Stimulated activated CD8-positive, alpha-beta memory T cell treated with anti-CD3 and anti-CD28 coated beads, Interleukin-15, amount 100 ng/mL, for 4 hours (primary cell): ENCODE measurements at regions not wholly inside any gene's neighbourhood (a gene's known extent, or its start where the extent isn't known, plus 50 kb on each side); places are given as distances from the start of the nearest gene placed in this dataset.

Experiments
- DNase-seq, 2 donors: peaks; one replicate each; pipeline ENCODE4 v3.0.0-alpha.2; 2020; ENCODE audit warnings: low read depth in 2 of 2

GRCh38 chr18:77658299-77658662, 408.6 kb downstream of the GALR1 start:
- no peak for DNase-seq

GRCh38 chr18:77658751-77659448, 409.3 kb downstream of the GALR1 start:
- DNase-seq: no peak

GRCh38 chr18:77666613-77667012, 417.0 kb downstream of the GALR1 start:
- no peak for DNase-seq

GRCh38 chr18:77668219-77668618, 418.6 kb downstream of the GALR1 start:
- DNase-seq: no peak

DNA sequence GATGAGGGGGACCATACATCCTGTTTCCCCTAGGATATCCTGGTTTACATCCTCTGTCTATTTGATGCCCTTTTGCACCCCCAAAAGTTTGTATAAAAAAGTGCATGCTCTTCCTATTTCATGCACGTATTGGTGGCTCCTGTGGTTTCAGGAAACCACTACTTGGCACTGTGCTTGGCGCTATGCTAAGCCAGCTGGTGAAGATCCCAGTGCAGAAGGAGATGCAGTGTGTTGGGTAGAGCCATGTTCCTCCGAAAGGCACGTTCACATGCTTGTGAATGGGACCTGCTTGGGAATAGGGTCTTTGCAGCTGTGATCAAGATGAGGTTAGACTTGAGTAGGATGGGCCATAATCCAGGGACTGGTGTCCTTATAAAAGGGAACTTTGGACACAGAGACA, 419.7 kb downstream of the GALR1 start:
- no peak for DNase-seq

DNA sequence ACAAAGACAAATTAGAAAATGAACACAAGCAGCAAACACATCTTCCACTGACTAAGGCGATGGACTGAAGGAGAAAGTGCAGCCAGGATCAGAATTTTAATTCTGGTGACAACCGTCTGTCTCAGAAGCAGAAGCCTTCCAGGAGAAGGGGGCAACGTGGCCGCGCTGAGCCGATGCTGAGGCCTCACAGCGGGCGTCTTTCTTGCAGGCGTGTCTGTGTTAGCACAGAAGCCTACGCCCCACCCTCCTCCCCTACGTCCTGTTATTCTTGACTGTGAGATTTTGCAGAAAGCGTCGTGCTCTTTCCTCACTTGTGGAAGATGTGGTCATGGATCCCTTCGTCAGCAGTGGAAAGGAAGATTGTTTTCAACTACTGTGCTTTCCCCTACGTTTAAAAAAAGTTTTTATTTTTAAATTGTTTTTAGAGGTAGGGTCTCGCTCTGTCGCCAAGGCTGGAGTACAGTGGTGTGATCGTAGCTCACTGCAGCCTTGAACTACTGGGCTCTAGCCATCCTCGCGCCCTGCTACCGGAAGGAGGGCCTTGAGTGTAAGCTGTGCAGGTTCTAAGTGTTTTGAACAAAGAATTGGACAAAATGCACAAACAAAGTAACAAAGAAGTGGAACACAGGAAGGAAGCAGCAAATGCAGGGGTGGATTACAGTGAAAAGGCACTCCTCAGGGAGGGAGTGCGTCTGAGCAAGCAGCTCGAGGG, 422.0 kb downstream of the GALR1 start:
- no peak for DNase-seq

DNA sequence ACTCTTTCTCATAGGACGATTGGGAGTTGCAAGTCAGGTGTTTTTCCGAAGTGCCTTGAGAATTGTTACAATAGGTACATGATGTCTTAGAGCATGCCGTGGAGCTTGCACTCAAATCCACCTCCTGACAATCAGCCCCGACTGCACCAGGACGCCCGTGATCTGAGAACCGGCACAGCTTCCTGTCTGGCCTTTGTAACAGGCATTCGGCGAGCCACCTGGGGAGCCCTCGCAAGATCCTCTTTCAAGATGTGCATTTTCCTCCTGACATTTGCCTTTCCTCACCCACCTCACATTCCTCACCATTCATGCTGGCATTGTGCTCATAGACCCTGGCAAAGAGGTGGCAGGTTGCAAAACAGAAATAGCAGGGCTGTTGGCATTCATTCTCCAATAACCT, 427.3 kb downstream of the GALR1 start:
- no peak for DNase-seq

DNA sequence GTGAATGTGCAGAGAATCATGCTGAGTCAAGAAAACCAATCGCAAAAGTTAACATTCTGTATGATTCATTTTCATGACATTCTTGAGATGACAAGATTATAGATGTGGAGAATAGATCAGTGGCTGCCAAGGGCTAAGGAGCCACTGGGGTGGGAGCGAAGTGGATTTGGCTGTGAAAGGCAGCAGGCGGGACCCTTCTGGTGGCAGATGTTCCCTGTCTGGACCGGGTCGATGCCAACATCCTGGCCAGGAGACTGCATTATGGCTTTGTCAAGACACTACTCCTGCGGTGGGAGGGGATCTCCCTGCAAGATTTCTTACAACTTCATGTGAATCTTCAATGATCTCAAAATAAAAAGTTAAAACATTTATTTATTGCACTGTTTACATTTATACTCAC, 427.9 kb downstream of the GALR1 start:
- DNase-seq: no peak

DNA sequence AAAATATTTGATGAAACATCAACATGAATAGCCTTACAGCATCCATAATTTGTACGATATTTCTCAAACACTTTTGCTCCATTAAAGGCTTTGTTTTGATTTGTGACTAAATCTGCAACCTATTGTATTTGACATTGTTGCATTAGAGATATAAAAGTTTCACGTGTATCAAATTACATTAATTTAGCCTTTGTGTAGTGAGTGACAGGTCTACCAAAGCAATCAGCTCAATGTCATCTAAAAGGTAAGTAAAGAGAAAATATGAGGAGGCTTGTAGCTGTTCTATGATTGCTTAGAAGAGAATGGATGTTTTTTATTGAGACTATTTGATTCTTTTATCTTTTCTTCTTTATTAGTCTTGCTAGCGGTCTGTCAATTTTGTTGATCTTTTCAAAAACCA, 430.2 kb downstream of the GALR1 start:
- no peak for DNase-seq

GRCh38 chr18:77700051-77700450, 450.4 kb downstream of the GALR1 start:
- DNase-seq: no peak

DNA sequence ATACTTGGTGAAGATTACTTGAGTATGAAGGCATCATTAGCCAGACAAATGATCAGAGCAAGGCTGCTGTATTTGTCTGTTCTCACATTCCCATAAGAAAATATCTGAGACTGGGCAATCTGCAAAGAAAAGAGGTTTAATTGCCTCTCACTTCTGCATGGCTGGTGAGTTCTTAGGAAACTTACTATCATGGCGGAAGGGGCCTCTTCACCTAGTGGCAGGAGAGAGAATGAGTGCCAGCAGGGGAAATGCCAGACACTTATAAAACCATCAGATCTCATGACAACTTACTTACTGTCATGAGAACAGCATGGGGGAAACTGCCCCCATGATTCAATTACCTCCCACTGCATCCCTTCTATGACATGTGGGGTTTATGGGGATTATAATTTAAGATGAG, 452.3 kb downstream of the GALR1 start:
- DNase-seq: no peak

GRCh38 chr18:77702686-77703085, 453.0 kb downstream of the GALR1 start:
- DNase-seq: no peak

DNA sequence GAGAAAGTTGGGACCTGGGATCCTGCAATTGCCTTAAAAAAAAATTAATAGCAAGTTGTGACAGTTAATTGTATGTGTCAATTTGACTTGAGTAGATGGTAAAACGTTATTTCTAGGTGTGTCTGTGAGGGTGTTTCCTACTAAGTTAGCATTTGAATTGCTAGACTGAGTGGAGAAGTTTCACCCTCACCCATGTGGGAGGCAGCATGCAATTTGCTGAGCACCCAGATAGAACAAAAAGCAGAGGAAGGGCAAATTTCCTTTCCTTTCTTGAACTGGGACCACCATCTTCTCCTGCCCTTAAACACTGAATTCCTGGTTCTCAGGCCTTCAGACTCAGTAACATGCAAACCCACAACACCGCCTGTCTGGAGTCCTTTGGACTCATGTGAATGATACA, 455.7 kb downstream of the GALR1 start:
- DNase-seq: no peak

GRCh38 chr18:77708826-77709506, 459.3 kb downstream of the GALR1 start:
- no peak for DNase-seq

- no peak for DNase-seq
These were observed 461.4 kb downstream of the GALR1 start for GRCh38 chr18:77711096-77711495.

GRCh38 chr18:77714716-77715115, 465.1 kb downstream of the GALR1 start:
- DNase-seq: no peak

DNA sequence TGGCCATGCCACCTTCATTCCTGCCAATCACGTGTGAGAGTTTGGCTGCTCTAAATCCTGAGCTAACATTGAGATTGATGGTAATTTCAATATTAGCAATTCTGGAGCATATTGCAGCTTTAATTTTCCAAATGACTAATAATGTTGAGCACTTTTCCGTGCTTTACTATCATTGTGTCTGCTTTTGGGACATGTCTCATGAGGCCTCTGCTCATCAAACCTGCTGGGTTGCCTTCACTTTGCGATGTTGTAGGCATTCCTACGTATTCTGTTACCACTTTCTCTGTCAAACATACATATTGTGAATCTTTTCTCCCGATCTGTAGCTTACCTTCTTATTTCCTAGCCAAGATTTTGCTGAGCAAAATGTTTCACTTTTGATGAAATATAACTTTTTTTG, 466.6 kb downstream of the GALR1 start:
- no peak for DNase-seq

DNA sequence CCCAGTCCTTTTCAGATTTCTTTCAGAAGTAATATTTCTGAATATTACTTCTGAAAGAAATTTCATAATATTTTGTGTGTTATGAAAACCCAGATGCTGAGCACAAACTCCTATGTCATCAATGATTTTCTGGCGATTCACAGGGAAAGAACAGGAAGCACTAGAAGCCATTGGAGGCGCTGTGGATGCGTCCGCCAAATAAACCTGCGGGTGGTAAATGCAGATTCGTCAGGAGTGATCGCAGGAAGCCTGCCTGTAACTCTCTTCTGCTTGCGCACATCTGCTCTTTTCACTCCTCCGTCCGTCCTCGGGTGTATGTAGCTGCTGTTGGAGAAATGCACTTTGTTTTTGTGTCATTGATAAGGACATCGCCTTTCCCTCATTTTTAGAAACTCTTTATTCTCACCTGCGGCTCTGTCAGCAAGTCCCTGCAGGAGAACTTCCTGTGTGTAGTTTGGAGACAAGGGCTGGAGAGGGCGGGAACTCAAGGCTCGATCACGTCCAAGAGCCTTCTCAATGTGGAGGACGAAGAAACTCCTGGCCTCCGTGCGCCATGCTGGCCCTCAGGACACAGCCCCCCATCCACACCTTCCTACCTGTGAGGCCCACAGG, 483.8 kb downstream of the GALR1 start:
- DNase-seq: no peak

GRCh38 chr18:77736842-77737241, 487.2 kb downstream of the GALR1 start:
- no peak for DNase-seq

DNA sequence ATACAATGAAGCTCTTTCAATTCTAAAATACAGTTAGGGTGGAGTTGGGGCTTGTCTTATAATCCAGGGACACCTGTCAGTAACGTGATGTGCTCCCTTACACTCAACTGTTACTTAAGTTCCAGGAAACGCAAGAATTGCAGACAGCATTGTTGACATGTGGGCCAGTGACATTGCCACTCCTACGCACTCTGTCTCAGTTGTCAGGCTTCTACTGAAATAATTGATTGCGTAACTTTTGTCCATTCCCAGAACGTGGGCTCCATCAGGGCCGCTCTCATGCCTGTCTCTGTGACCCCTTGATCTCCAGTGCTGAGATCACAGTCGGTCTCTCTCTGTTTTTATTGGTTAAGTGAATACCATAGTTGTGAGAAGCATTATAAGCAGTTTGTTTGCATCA, 487.8 kb downstream of the GALR1 start:
- no peak for DNase-seq

DNA sequence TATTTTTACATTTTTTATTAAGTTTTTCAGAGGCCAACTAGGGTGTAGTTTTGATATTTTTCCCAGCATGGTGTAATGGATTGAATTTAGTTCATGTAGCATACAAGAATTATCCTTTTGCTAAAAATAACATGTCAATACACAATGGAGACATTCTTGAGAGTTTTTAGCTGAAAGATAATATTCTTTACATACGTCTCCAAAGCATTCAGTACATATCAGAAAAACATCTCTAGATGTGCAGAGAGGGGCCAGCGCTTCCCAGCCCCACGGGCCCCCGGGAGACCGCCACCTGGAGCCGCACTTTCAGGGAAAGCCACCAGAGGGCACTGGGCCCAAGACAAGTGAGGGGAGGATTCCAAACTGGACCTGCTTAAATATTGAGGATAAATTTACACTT, 499.4 kb downstream of the GALR1 start:
- DNase-seq: no peak

- no peak for DNase-seq
These were observed 500.4 kb downstream of the GALR1 start for GRCh38 chr18:77750006-77750405.
